DMS79 (cell line): ENCODE measurements at regions not wholly inside any gene's neighbourhood (a gene's known extent, or its start where the extent isn't known, plus 50 kb on each side); places are given as distances from the start of the nearest gene placed in this dataset.

Source experiments
- DNase-seq: peaks from one replicate; lab custom pipeline; 2025; lab: John Stamatoyannopoulos, UW

- no peak for DNase-seq
Observed at GRCh38 chr9:18233311-18233710, 240.6 kb upstream of the ADAMTSL1 start.

GRCh38 chr9:18233776-18234445, 240.0 kb upstream of the ADAMTSL1 start:
- no peak for DNase-seq

- no peak for DNase-seq
Observed at GRCh38 chr9:18235181-18235908, 238.6 kb upstream of the ADAMTSL1 start.

GRCh38 chr9:18236336-18236735, 237.6 kb upstream of the ADAMTSL1 start:
- DNase-seq, result no peak

- no peak for DNase-seq
Observed at GRCh38 chr9:18237776-18238175, 236.2 kb upstream of the ADAMTSL1 start.

- DNase-seq, result no peak
Observed at GRCh38 chr9:18238254-18238653, 235.7 kb upstream of the ADAMTSL1 start.

- DNase-seq, result no peak
Observed at GRCh38 chr9:18238752-18239447, 235.1 kb upstream of the ADAMTSL1 start.

- no peak for DNase-seq
Observed at GRCh38 chr9:18240213-18240612, 233.7 kb upstream of the ADAMTSL1 start.

GRCh38 chr9:18245911-18246310, 228.0 kb upstream of the ADAMTSL1 start:
- DNase-seq, result no peak

- DNase-seq, result no peak
Observed at GRCh38 chr9:18250053-18250452, 223.9 kb upstream of the ADAMTSL1 start.

GRCh38 chr9:18253950-18254349, 220.0 kb upstream of the ADAMTSL1 start:
- no peak for DNase-seq

GRCh38 chr9:18255158-18255629, 218.8 kb upstream of the ADAMTSL1 start:
- peak; percentile 31 for DNase-seq

- DNase-seq, result no peak
Observed at GRCh38 chr9:18255747-18256146, 218.2 kb upstream of the ADAMTSL1 start.

- no peak for DNase-seq
Observed at GRCh38 chr9:18256568-18256967, 217.4 kb upstream of the ADAMTSL1 start.

- peak; percentile 70 for DNase-seq
Observed at GRCh38 chr9:18260521-18260920, 213.4 kb upstream of the ADAMTSL1 start.

GRCh38 chr9:18261181-18261580, 212.8 kb upstream of the ADAMTSL1 start:
- no peak for DNase-seq

- no peak for DNase-seq
Observed at GRCh38 chr9:18263377-18263776, 210.6 kb upstream of the ADAMTSL1 start.

GRCh38 chr9:18268381-18268780, 205.6 kb upstream of the ADAMTSL1 start:
- no peak for DNase-seq

- no peak for DNase-seq
Observed at GRCh38 chr9:18269561-18269960, 204.4 kb upstream of the ADAMTSL1 start.

- no peak for DNase-seq
Observed at GRCh38 chr9:18274693-18275092, 199.3 kb upstream of the ADAMTSL1 start.

- no peak for DNase-seq
Observed at GRCh38 chr9:18275313-18275990, 198.5 kb upstream of the ADAMTSL1 start.

- DNase-seq, result no peak
Observed at GRCh38 chr9:18281291-18281690, 192.7 kb upstream of the ADAMTSL1 start.
